ENCODE measurements at regions not wholly inside any gene's neighbourhood (a gene's known extent, or its start where the extent isn't known, plus 50 kb on each side); places are given as distances from the start of the nearest gene placed in this dataset.

- Mint-ChIP-seq H3K4me1 (peaks cover 6% of the 10 kb centered on the region), H3K27me3 (ENCODE audit: insufficient read depth) (no peaks in the 10 kb centered on the region), H3K9me3 (peaks cover 2% of the 10 kb centered on the region), H3K4me3 (no peak overlapping the region), H3K27ac (no peak overlapping the region), H3K36me3 (ENCODE audit: low read depth) (no peaks in the 10 kb centered on the region)
- no peaks in the 10 kb centered on the region for H3K4me1 ChIP-seq (ENCODE audit: control insufficient read depth, insufficient read depth, low read length)
- H3K36me3 ChIP-seq (ENCODE audit: control insufficient read depth, insufficient read depth, low read length): no peaks in the 10 kb centered on the region
- no peaks in the 10 kb centered on the region for H3K27me3 ChIP-seq (ENCODE audit: control insufficient read depth, insufficient read depth, low read length, poor library complexity, severe bottlenecking)
- no peak overlapping the region for H3K27ac ChIP-seq (ENCODE audit: low read depth, low read length)
- DNase-seq: no peak
- no peak overlapping the region for H3K4me3 ChIP-seq (ENCODE audit: low read length)
- no peak overlapping the region for H3K9ac ChIP-seq (ENCODE audit: extremely low read depth, low read length, poor library complexity, severe bottlenecking)
- TF ChIP-seq CTCF (conservative IDR thresholded peaks at IDR 0.05): no peak
- H3K9me3 ChIP-seq (ENCODE audit: control insufficient read depth, low read length): peaks cover 7% of the 10 kb centered on the region
- WGBS, 2 experiments (ENCODE audit: insufficient coverage in 1 of 2, insufficient read length in 1 of 2): 91 to 100% methylated on average over 1 to 3 of the region's 3 CpGs
Observed at GRCh38 chr6:71730284-71730683, 156.1 kb upstream of the RIMS1 start.

GRCh38 chr6:71733970-71734899, 152.1 kb upstream of the RIMS1 start:
- DNase-seq: no peak
- Mint-ChIP-seq H3K27me3 (ENCODE audit: insufficient read depth) (no peaks in the 10 kb centered on the region), H3K36me3 (ENCODE audit: low read depth) (no peaks in the 10 kb centered on the region), H3K4me1 (peaks cover 3% of the 10 kb centered on the region), H3K9me3 (no peaks in the 10 kb centered on the region), H3K4me3 (no peak overlapping the region), H3K27ac (no peak overlapping the region)
- H3K27ac ChIP-seq (ENCODE audit: low read depth, low read length): no peak overlapping the region
- no peak for TF ChIP-seq CTCF (conservative IDR thresholded peaks at IDR 0.05)
- no peaks in the 10 kb centered on the region for H3K27me3 ChIP-seq (ENCODE audit: control insufficient read depth, insufficient read depth, low read length, poor library complexity, severe bottlenecking)
- no peaks in the 10 kb centered on the region for H3K4me1 ChIP-seq (ENCODE audit: control insufficient read depth, insufficient read depth, low read length)
- no peak overlapping the region for H3K4me3 ChIP-seq (ENCODE audit: low read length)
- H3K9me3 ChIP-seq (ENCODE audit: control insufficient read depth, low read length): no peaks in the 10 kb centered on the region
- no peaks in the 10 kb centered on the region for H3K36me3 ChIP-seq (ENCODE audit: control insufficient read depth, insufficient read depth, low read length)
- WGBS, 2 experiments (ENCODE audit: insufficient coverage in 1 of 2, insufficient read length in 1 of 2): 93 to 100% methylated on average over 1 of the region's 1 CpG
- H3K9ac ChIP-seq (ENCODE audit: extremely low read depth, low read length, poor library complexity, severe bottlenecking): no peak overlapping the region

- 78 to 86% methylated on average over 1 of the region's 1 CpG for WGBS, 2 experiments (ENCODE audit: insufficient coverage in 1 of 2, insufficient read length in 1 of 2)
- DNase-seq: no peak
- H3K9me3 Mint-ChIP-seq: no peaks in the 10 kb centered on the region
- no peaks in the 10 kb centered on the region for H3K9me3 ChIP-seq (ENCODE audit: control insufficient read depth, low read length)
- H3K27ac ChIP-seq (ENCODE audit: low read depth, low read length): no peak overlapping the region
- H3K27me3 Mint-ChIP-seq (ENCODE audit: insufficient read depth): no peaks in the 10 kb centered on the region
- H3K4me3 Mint-ChIP-seq: no peak overlapping the region
- no peak for TF ChIP-seq CTCF (conservative IDR thresholded peaks at IDR 0.05)
- no peaks in the 10 kb centered on the region for H3K36me3 Mint-ChIP-seq (ENCODE audit: low read depth)
- H3K4me3 ChIP-seq (ENCODE audit: low read length): no peak overlapping the region
- peaks cover 6% of the 10 kb centered on the region for H3K4me1 Mint-ChIP-seq
- H3K27ac Mint-ChIP-seq: no peak overlapping the region
- no peak overlapping the region for H3K9ac ChIP-seq (ENCODE audit: extremely low read depth, low read length, poor library complexity, severe bottlenecking)
- no peaks in the 10 kb centered on the region for H3K27me3 ChIP-seq (ENCODE audit: control insufficient read depth, insufficient read depth, low read length, poor library complexity, severe bottlenecking)
- H3K4me1 ChIP-seq (ENCODE audit: control insufficient read depth, insufficient read depth, low read length): no peaks in the 10 kb centered on the region
- H3K36me3 ChIP-seq (ENCODE audit: control insufficient read depth, insufficient read depth, low read length): no peaks in the 10 kb centered on the region
Observed at GRCh38 chr6:71737953-71738352, 148.4 kb upstream of the RIMS1 start.
